ENCODE measurements at regions not wholly inside any gene's neighbourhood (a gene's known extent, or its start where the extent isn't known, plus 50 kb on each side); places are given as distances from the start of the nearest gene placed in this dataset.

- DNase-seq, result no peak
Measured at GRCh38 chr1:163406772-163407171, 85.0 kb downstream of the NUF2 start.

- DNase-seq, result no peak
Measured at GRCh38 chr1:163408262-163408661, 86.5 kb downstream of the NUF2 start.

- DNase-seq, result peak in 16 of 56 donors; percentile 1 to 75 (median 10)
Measured at GRCh38 chr1:163410073-163410999, 88.6 kb downstream of the NUF2 start.

GRCh38 chr1:163412221-163412620, 90.5 kb downstream of the NUF2 start:
- DNase-seq, result no peak

GRCh38 chr1:163414778-163415177, 93.0 kb downstream of the NUF2 start:
- no peak for DNase-seq

- DNase-seq, result no peak
Measured at GRCh38 chr1:163421701-163422100, 99.9 kb downstream of the NUF2 start.

- no peak for DNase-seq
Measured at GRCh38 chr1:163422738-163423404, 101.1 kb downstream of the NUF2 start.

- DNase-seq, result no peak
Measured at GRCh38 chr1:163426505-163427251, 104.9 kb downstream of the NUF2 start.

- no peak for DNase-seq
Measured at GRCh38 chr1:163427279-163427678, 105.5 kb downstream of the NUF2 start.

- DNase-seq, result peak in 7 of 56 donors; percentile 4 to 38 (median 17)
Measured at GRCh38 chr1:163436140-163436812, 114.5 kb downstream of the NUF2 start.

GRCh38 chr1:163439471-163439870, 117.7 kb downstream of the NUF2 start:
- no peak for DNase-seq

GRCh38 chr1:163440090-163440489, 118.3 kb downstream of the NUF2 start:
- DNase-seq, result no peak

GRCh38 chr1:163442231-163442879, 120.6 kb downstream of the NUF2 start:
- DNase-seq, result no peak

GRCh38 chr1:163442895-163443294, 121.1 kb downstream of the NUF2 start:
- DNase-seq, result no peak

GRCh38 chr1:163443863-163444262, 122.1 kb downstream of the NUF2 start:
- DNase-seq, result no peak

- DNase-seq, result no peak
Measured at GRCh38 chr1:163444665-163445064, 122.9 kb downstream of the NUF2 start.

GRCh38 chr1:163450986-163451385, 129.2 kb downstream of the NUF2 start:
- no peak for DNase-seq

- DNase-seq, result no peak
Measured at GRCh38 chr1:163459539-163459938, 137.8 kb downstream of the NUF2 start.

GRCh38 chr1:163467289-163467688, 145.5 kb downstream of the NUF2 start:
- no peak for DNase-seq

GRCh38 chr1:163471779-163472650, 150.3 kb downstream of the NUF2 start:
- no peak for DNase-seq
